Adipocyte (in vitro differentiated cells): ENCODE measurements at regions not wholly inside any gene's neighbourhood (a gene's known extent, or its start where the extent isn't known, plus 50 kb on each side); places are given as distances from the start of the nearest gene placed in this dataset.

ENCODE experiments used
- DNase-seq: peaks from one replicate; pipeline ENCODE4 v3.0.0-alpha.2; 2015; ENCODE audit warnings: low read depth
- H3K27me3 ChIP-seq: replicated peaks from 2 replicates; pipeline ENCODE4 v1.7.0; 2013; ENCODE audit warnings: mild to moderate bottlenecking, low read length, moderate library complexity; ENCODE audit not compliant: control insufficient read depth, insufficient read depth
- H3K36me3 ChIP-seq: 2 replicates; pipeline ENCODE4 v1.7.0; 2013; ENCODE audit warnings: low read length, mild to moderate bottlenecking, moderate library complexity; ENCODE audit not compliant: control insufficient read depth, insufficient read depth, severe bottlenecking
- H3K4me1 ChIP-seq: 2 replicates; pipeline ENCODE4 v1.7.0; 2013; ENCODE audit warnings: mild to moderate bottlenecking, low read length, moderate library complexity; ENCODE audit not compliant: control insufficient read depth, insufficient read depth
- H3K4me3 ChIP-seq: 2 replicates; pipeline ENCODE4 v1.7.0; 2013; ENCODE audit warnings: mild to moderate bottlenecking, low read length, moderate library complexity
- H3K9ac ChIP-seq: 2 replicates; pipeline ENCODE4 v1.7.0; 2013; ENCODE audit warnings: mild to moderate bottlenecking, low read length, moderate library complexity
- H3K9me3 ChIP-seq: 2 replicates; pipeline ENCODE4 v1.7.0; 2013; ENCODE audit warnings: mild to moderate bottlenecking, low read length, moderate library complexity; ENCODE audit not compliant: control insufficient read depth

GRCh38 chr21:23660560-23660959 is 1946.7 kb downstream of the MRPL39 start:
- no peaks in the 10 kb centered on the region for H3K27me3 ChIP-seq
- no peaks in the 10 kb centered on the region for H3K4me1 ChIP-seq
- no peak overlapping the region for H3K4me3 ChIP-seq
- H3K9ac ChIP-seq: no peak overlapping the region
- no peaks in the 10 kb centered on the region for H3K36me3 ChIP-seq
- H3K9me3 ChIP-seq: no peaks in the 10 kb centered on the region
- no peak for DNase-seq

- H3K9me3 ChIP-seq: no peaks in the 10 kb centered on the region
- DNase-seq: no peak
- H3K4me3 ChIP-seq: no peak overlapping the region
- H3K27me3 ChIP-seq: no peaks in the 10 kb centered on the region
- no peaks in the 10 kb centered on the region for H3K36me3 ChIP-seq
- no peaks in the 10 kb centered on the region for H3K4me1 ChIP-seq
- no peak overlapping the region for H3K9ac ChIP-seq
These were observed 1962.5 kb downstream of the MRPL39 start for GRCh38 chr21:23644768-23645167.

- Histone ChIP-seq H3K9ac (no peak overlapping the region), H3K36me3 (no peaks in the 10 kb centered on the region)
- DNase-seq: no peak
These were observed 1967.6 kb downstream of the MRPL39 start for GRCh38 chr21:23639721-23640120.

GRCh38 chr21:23638131-23638695 is 1969.1 kb downstream of the MRPL39 start:
- Histone ChIP-seq H3K9ac (no peak overlapping the region), H3K36me3 (no peaks in the 10 kb centered on the region), H3K27me3 (no peaks in the 10 kb centered on the region), H3K4me3 (no peak overlapping the region), H3K9me3 (no peaks in the 10 kb centered on the region), H3K4me1 (no peaks in the 10 kb centered on the region)
- no peak for DNase-seq

More at GRCh38 chr21:23639721-23640120, 1967.6 kb downstream of the MRPL39 start:
- no peaks in the 10 kb centered on the region for H3K9me3 ChIP-seq
- H3K4me1 ChIP-seq: no peaks in the 10 kb centered on the region
- no peaks in the 10 kb centered on the region for H3K27me3 ChIP-seq
- no peak overlapping the region for H3K4me3 ChIP-seq

GRCh38 chr21:23633447-23633940 is 1973.8 kb downstream of the MRPL39 start:
- no peak overlapping the region for H3K4me3 ChIP-seq
- H3K9me3 ChIP-seq: no peaks in the 10 kb centered on the region
- H3K4me1 ChIP-seq: no peaks in the 10 kb centered on the region
- no peaks in the 10 kb centered on the region for H3K27me3 ChIP-seq
- H3K9ac ChIP-seq: no peak overlapping the region
- no peak for DNase-seq
- H3K36me3 ChIP-seq: no peaks in the 10 kb centered on the region

- Histone ChIP-seq H3K9ac (no peak overlapping the region), H3K4me1 (no peaks in the 10 kb centered on the region), H3K9me3 (no peaks in the 10 kb centered on the region), H3K27me3 (no peaks in the 10 kb centered on the region), H3K36me3 (no peaks in the 10 kb centered on the region), H3K4me3 (no peak overlapping the region)
- DNase-seq: no peak
These were observed 1983.0 kb downstream of the MRPL39 start for GRCh38 chr21:23624281-23624680.

GRCh38 chr21:23613014-23613413 is 1994.3 kb downstream of the MRPL39 start:
- Histone ChIP-seq H3K27me3 (no peaks in the 10 kb centered on the region), H3K4me1 (no peaks in the 10 kb centered on the region), H3K9ac (no peak overlapping the region), H3K4me3 (no peak overlapping the region), H3K36me3 (no peaks in the 10 kb centered on the region), H3K9me3 (no peaks in the 10 kb centered on the region)
- DNase-seq: no peak

GRCh38 chr21:23612210-23612609 is 1995.1 kb downstream of the MRPL39 start:
- no peak for DNase-seq
- Histone ChIP-seq H3K9ac (no peak overlapping the region), H3K4me1 (no peaks in the 10 kb centered on the region), H3K9me3 (no peaks in the 10 kb centered on the region), H3K36me3 (no peaks in the 10 kb centered on the region), H3K4me3 (no peak overlapping the region), H3K27me3 (no peaks in the 10 kb centered on the region)

- no peak overlapping the region for H3K9ac ChIP-seq
- no peaks in the 10 kb centered on the region for H3K27me3 ChIP-seq
- H3K36me3 ChIP-seq: no peaks in the 10 kb centered on the region
- H3K4me1 ChIP-seq: no peaks in the 10 kb centered on the region
- no peak overlapping the region for H3K4me3 ChIP-seq
- H3K9me3 ChIP-seq: no peaks in the 10 kb centered on the region
- DNase-seq: no peak
These were observed 1999.4 kb downstream of the MRPL39 start for GRCh38 chr21:23607782-23608431.

- no peaks in the 10 kb centered on the region for H3K4me1 ChIP-seq
- no peaks in the 10 kb centered on the region for H3K36me3 ChIP-seq
- H3K9ac ChIP-seq: no peak overlapping the region
- no peak for DNase-seq
- H3K4me3 ChIP-seq: no peak overlapping the region
- no peaks in the 10 kb centered on the region for H3K9me3 ChIP-seq
- H3K27me3 ChIP-seq: no peaks in the 10 kb centered on the region
These were observed 2005.7 kb downstream of the MRPL39 start for GRCh38 chr21:23601549-23601948.

- no peaks in the 10 kb centered on the region for H3K27me3 ChIP-seq
- no peaks in the 10 kb centered on the region for H3K36me3 ChIP-seq
- no peak for DNase-seq
- H3K4me1 ChIP-seq: no peaks in the 10 kb centered on the region
- H3K4me3 ChIP-seq: no peak overlapping the region
- H3K9ac ChIP-seq: no peak overlapping the region
- no peaks in the 10 kb centered on the region for H3K9me3 ChIP-seq
These were observed 2013.7 kb downstream of the MRPL39 start for GRCh38 chr21:23593582-23593981.

- Histone ChIP-seq H3K36me3 (no peaks in the 10 kb centered on the region), H3K9ac (no peak overlapping the region), H3K4me1 (no peaks in the 10 kb centered on the region), H3K27me3 (no peaks in the 10 kb centered on the region), H3K4me3 (no peak overlapping the region), H3K9me3 (no peaks in the 10 kb centered on the region)
- no peak for DNase-seq
These were observed 2021.9 kb downstream of the MRPL39 start for GRCh38 chr21:23585419-23585818.
